Natural killer cell (primary cell): ENCODE measurements at regions not wholly inside any gene's neighbourhood (a gene's known extent, or its start where the extent isn't known, plus 50 kb on each side); places are given as distances from the start of the nearest gene placed in this dataset.

ENCODE experiments used
- ATAC-seq, 3 donors: fragments of 150-1000 bp in 2 of 3; fragments of 200-7000 bp in 1 of 3; cut with Tn5 transposase; 1 replicate in 1 of 3; 2 replicates in 2 of 3; pipeline ENCODE4 v1.10.0; 2021; ENCODE audit warnings: mild to moderate bottlenecking in 2 of 3, moderate library complexity in 2 of 3
- DNase-seq, 2 donors: peaks; one replicate each; pipeline versions ENCODE4 v3.0.0 to v3.0.0-alpha.2; 2013 to 2021; ENCODE audit warnings: mixed read lengths in 1 of 2
- H3K27ac ChIP-seq: one replicate; pipeline ENCODE4 v1.5.1; 2013; ENCODE audit warnings: mild to moderate bottlenecking, low read length
- H3K27me3 ChIP-seq: one replicate; pipeline ENCODE4 v1.6.1; 2013; ENCODE audit warnings: low read length; ENCODE audit not compliant: control insufficient read depth, insufficient read depth
- H3K36me3 ChIP-seq: one replicate; pipeline ENCODE4 v1.6.1; 2013; ENCODE audit warnings: low read length; ENCODE audit not compliant: control insufficient read depth, insufficient read depth
- H3K4me1 ChIP-seq: one replicate; pipeline ENCODE4 v1.6.1; 2013; ENCODE audit warnings: low read length; ENCODE audit not compliant: control insufficient read depth, insufficient read depth
- H3K4me3 ChIP-seq: one replicate; pipeline ENCODE4 v1.5.1; 2013; ENCODE audit warnings: low read length
- H3K9me3 ChIP-seq: one replicate; pipeline ENCODE4 v1.6.1; 2013; ENCODE audit warnings: low read length; ENCODE audit not compliant: control insufficient read depth, insufficient read depth
- H3K27ac Mint-ChIP-seq, 2 donors: one replicate each; pipeline ENCODE4 v1.8.0; 2022; ENCODE audit warnings: mild to moderate bottlenecking in 2 of 2, mixed read lengths in 2 of 2, moderate library complexity in 1 of 2
- H3K27me3 Mint-ChIP-seq, 2 donors: one replicate each; pipeline ENCODE4 v1.8.0; 2022; ENCODE audit warnings: low read depth in 2 of 2, mixed read lengths in 2 of 2
- H3K36me3 Mint-ChIP-seq: one replicate; pipeline ENCODE4 v1.8.0; 2022; ENCODE audit warnings: mixed read lengths
- H3K4me1 Mint-ChIP-seq, 2 donors: one replicate each; pipeline ENCODE4 v1.8.0; 2022; ENCODE audit warnings: mixed read lengths in 2 of 2
- H3K4me3 Mint-ChIP-seq: one replicate; pipeline ENCODE4 v1.8.0; 2022; ENCODE audit warnings: mild to moderate bottlenecking, moderate library complexity, mixed read lengths
- H3K9me3 Mint-ChIP-seq, 2 donors: one replicate each; pipeline ENCODE4 v1.8.0; 2022; ENCODE audit warnings: mixed read lengths in 2 of 2
- CTCF ChIP-seq: fragments of 200-600 bp; IDR thresholded peaks from one replicate; pipeline ENCODE4 v1.8.0; 2022; ENCODE audit warnings: antibody characterized with exemption
- WGBS: methylation state at CpG from one replicate; pipeline ENCODE4 v1.1.7; 2013; ENCODE audit warnings: missing lambda C conversion rate; ENCODE audit not compliant: insufficient coverage; 5-methylcytosine and 5-hydroxymethylcytosine counted together
- intact Hi-C: fragments of 100-400 bp; cut with micrococcal nuclease; formaldehyde crosslinking; loops from one replicate; pipeline ENCODE4 v1.14.2; 2022

GRCh38 chr2:217370391-217370790 lies 510.5 kb upstream of the TNP1 start:
- no peak for ATAC-seq
- Histone ChIP-seq H3K4me1 (no peaks in the 10 kb centered on the region), H3K27ac (no peak overlapping the region), H3K27me3 (no peaks in the 10 kb centered on the region), H3K36me3 (no peaks in the 10 kb centered on the region), H3K4me3 (no peak overlapping the region), H3K9me3 (no peaks in the 10 kb centered on the region)
- Mint-ChIP-seq H3K27ac (no peak overlapping the region), H3K27me3 (no peaks in the 10 kb centered on the region), H3K36me3 (no peaks in the 10 kb centered on the region), H3K4me3 (no peak overlapping the region), H3K9me3 (no peaks in the 10 kb centered on the region), H3K4me1 (no peaks in the 10 kb centered on the region)
- DNase-seq: no peak
- WGBS: 68% methylated on average over 2 of the region's 5 CpGs
- intact Hi-C loops: no loop called here
- no peak for TF ChIP-seq CTCF

- Histone ChIP-seq H3K9me3 (no peaks in the 10 kb centered on the region), H3K4me3 (no peak overlapping the region), H3K36me3 (no peaks in the 10 kb centered on the region), H3K27me3 (no peaks in the 10 kb centered on the region), H3K27ac (no peak overlapping the region), H3K4me1 (no peaks in the 10 kb centered on the region)
- Mint-ChIP-seq H3K36me3 (no peaks in the 10 kb centered on the region), H3K27me3 (no peaks in the 10 kb centered on the region), H3K4me1 (no peaks in the 10 kb centered on the region), H3K27ac (no peak overlapping the region), H3K4me3 (no peak overlapping the region), H3K9me3 (no peaks in the 10 kb centered on the region)
- intact Hi-C loops: no loop called here
- no peak for TF ChIP-seq CTCF
- ATAC-seq (no peak), DNase-seq (no peak)
- 96% methylated on average over 4 of the region's 4 CpGs for WGBS
Measured at GRCh38 chr2:217367464-217367863, 507.6 kb upstream of the TNP1 start.

- no peak overlapping the region for H3K27ac Mint-ChIP-seq
- intact Hi-C loops: no loop called here
- Histone ChIP-seq H3K27ac (no peak overlapping the region), H3K4me3 (no peak overlapping the region), H3K4me1 (no peaks in the 10 kb centered on the region), H3K9me3 (no peaks in the 10 kb centered on the region), H3K27me3 (no peaks in the 10 kb centered on the region), H3K36me3 (no peaks in the 10 kb centered on the region)
- 81% methylated on average over 3 of the region's 4 CpGs for WGBS
- H3K4me1 Mint-ChIP-seq: no peaks in the 10 kb centered on the region
- no peaks in the 10 kb centered on the region for H3K9me3 Mint-ChIP-seq
- DNase-seq (no peak), ATAC-seq (no peak)
- H3K27me3 Mint-ChIP-seq: no peaks in the 10 kb centered on the region
- TF ChIP-seq CTCF: no peak
- H3K36me3 Mint-ChIP-seq: no peaks in the 10 kb centered on the region
- H3K4me3 Mint-ChIP-seq: no peak overlapping the region
Measured at GRCh38 chr2:217366966-217367365, 507.1 kb upstream of the TNP1 start.

GRCh38 chr2:217366266-217366895 lies 506.5 kb upstream of the TNP1 start:
- Mint-ChIP-seq H3K27ac (no peak overlapping the region), H3K4me1 (no peaks in the 10 kb centered on the region), H3K27me3 (no peaks in the 10 kb centered on the region), H3K9me3 (no peaks in the 10 kb centered on the region), H3K36me3 (no peaks in the 10 kb centered on the region), H3K4me3 (no peak overlapping the region)
- intact Hi-C loops: no loop called here
- DNase-seq (no peak), ATAC-seq (no peak)
- H3K27ac ChIP-seq: no peak overlapping the region
- no peaks in the 10 kb centered on the region for H3K27me3 ChIP-seq
- no peaks in the 10 kb centered on the region for H3K9me3 ChIP-seq
- no peak overlapping the region for H3K4me3 ChIP-seq
- 96% methylated on average over 4 of the region's 4 CpGs for WGBS
- H3K36me3 ChIP-seq: no peaks in the 10 kb centered on the region
- no peaks in the 10 kb centered on the region for H3K4me1 ChIP-seq
- no peak for TF ChIP-seq CTCF
